HepG2 (cell line): ENCODE measurements at regions not wholly inside any gene's neighbourhood (a gene's known extent, or its start where the extent isn't known, plus 50 kb on each side); places are given as distances from the start of the nearest gene placed in this dataset.

ENCODE experiments used
- CTCF ChIP-seq: sonication (generic); formaldehyde crosslinking; IDR thresholded peaks from 2 replicates; pipeline ENCODE4 v1.5.0; 2020; ENCODE audit warnings: mild to moderate bottlenecking, missing genetic modification reagents, moderate library complexity
- EP300 ChIP-seq, 3 experiments: sonication (generic) in 1 of 3; formaldehyde crosslinking in 1 of 3; IDR thresholded peaks; 2 replicates each; pipeline versions ENCODE4 v1.5.1 to v1.6.1; 2011 to 2020; ENCODE audit warnings: low read depth in 2 of 3, low read length in 2 of 3, borderline replicate concordance in 1 of 3, improper control_type of control experiment in 1 of 3, mild to moderate bottlenecking in 1 of 3, missing genetic modification reagents in 1 of 3, moderate library complexity in 1 of 3
- IKZF4 ChIP-seq: sonication (generic); formaldehyde crosslinking; IDR thresholded peaks from 2 replicates; pipeline ENCODE4 v1.5.1; 2020; ENCODE audit warnings: borderline replicate concordance, mild to moderate bottlenecking, low read depth, missing genetic modification reagents; ENCODE audit errors: not compliant biosample characterization
- MAX ChIP-seq: IDR thresholded peaks from 2 replicates; pipeline ENCODE4 v1.6.1; 2012; ENCODE audit warnings: inconsistent platforms
- MYC ChIP-seq: sonication (generic); formaldehyde crosslinking; IDR thresholded peaks from 2 replicates; pipeline ENCODE4 v1.9.0; 2021; ENCODE audit warnings: missing genetic modification reagents, borderline replicate concordance
- POLR2A ChIP-seq, 2 experiments: IDR thresholded peaks; 2 replicates each; pipeline ENCODE4 v1.6.1; 2011; ENCODE audit warnings: low read depth in 2 of 2, low read length in 2 of 2, mild to moderate bottlenecking in 1 of 2, moderate library complexity in 1 of 2; ENCODE audit not compliant: insufficient read depth in 1 of 2
- REST ChIP-seq, 2 experiments: IDR thresholded peaks; 2 replicates each; pipeline ENCODE4 v1.6.1; 2011 to 2012; ENCODE audit warnings: low read length in 2 of 2, borderline replicate concordance in 1 of 2, low read depth in 1 of 2, mild to moderate bottlenecking in 1 of 2, moderate library complexity in 1 of 2
- ZMYM2 ChIP-seq: sonication (generic); formaldehyde crosslinking; IDR thresholded peaks from 2 replicates; pipeline ENCODE4 v1.8.0; 2022; ENCODE audit warnings: mild to moderate bottlenecking, missing genetic modification reagents
- ZNF18 ChIP-seq: sonication (generic); formaldehyde crosslinking; IDR thresholded peaks from 2 replicates; pipeline ENCODE4 v1.8.0; 2022; ENCODE audit warnings: mild to moderate bottlenecking, missing genetic modification reagents; ENCODE audit not compliant: insufficient replicate concordance
- ZNF337 ChIP-seq: sonication (generic); formaldehyde crosslinking; IDR thresholded peaks from 2 replicates; pipeline ENCODE4 v1.5.1; 2020; ENCODE audit warnings: missing genetic modification reagents, low read depth, mild to moderate bottlenecking, borderline replicate concordance
- ZNF615 ChIP-seq: sonication (generic); formaldehyde crosslinking; IDR thresholded peaks from 2 replicates; pipeline ENCODE4 v1.5.0; 2020; ENCODE audit warnings: mild to moderate bottlenecking, missing genetic modification reagents, borderline replicate concordance
- ZNF629 ChIP-seq: sonication (generic); formaldehyde crosslinking; conservative IDR thresholded peaks from 2 replicates; pipeline ENCODE4 v1.5.0; 2020; ENCODE audit warnings: missing genetic modification reagents

- TF ChIP-seq ZNF615 (no peak), IKZF4 (CRISPR knock-in tag) (no peak), REST (IDR thresholded peaks at IDR 0.05; ENCODE audit: borderline replicate concordance in 1 of 2, low read depth in 1 of 2, low read length in 2 of 2) (no peak), MAX (no peak), POLR2A (IDR thresholded peaks at IDR 0.05; ENCODE audit: insufficient read depth in 1 of 2, low read depth in 2 of 2, low read length in 2 of 2) (no peak), EP300 (IDR thresholded peaks at IDR 0.05; ENCODE audit: low read depth in 2 of 2, low read length in 2 of 2) (no peak), EP300 (CRISPR knock-in tag; IDR thresholded peaks at IDR 0.05; ENCODE audit: borderline replicate concordance) (no peak), ZNF18 (CRISPR knock-in tag) (no peak), CTCF (CRISPR knock-in tag) (no peak), ZMYM2 (CRISPR knock-in tag) (no peak), MYC (CRISPR knock-in tag) (no peak), ZNF629 (CRISPR knock-in tag) (no peak), ZNF337 (no peak)
These were observed 131.1 kb upstream of the ZNF462 start for GRCh38 chr9:106731910-106732309.
